HepG2 (cell line): ENCODE measurements at regions not wholly inside any gene's neighbourhood (a gene's known extent, or its start where the extent isn't known, plus 50 kb on each side); places are given as distances from the start of the nearest gene placed in this dataset.

Experiments used
- ATAC-seq: fragments of 200-7000 bp; cut with Tn5 transposase; 3 replicates; pipeline ENCODE4 v1.9.1; 2020; ENCODE audit warnings: mild to moderate bottlenecking, moderate library complexity
- BruUV-seq: library from RNA; stranded (reverse); fragments of 400-500 nt; replicated peaks from 2 replicates; lab custom pipeline; 2021; lab: Mats Ljungman, UMichigan
- CTCF ChIA-PET: fragments of 300-600 bp; formaldehyde crosslinking; extraction: SDS; loops from one replicate; lab custom pipeline; 2021; ENCODE audit warnings: low total read pairs, inconsistent platforms, low intra/inter-chr PET ratio; lab: Yijun Ruan, JAX
- POLR2A ChIA-PET: fragments of 350-600 bp; sonication (Branson Sonifier 250); formaldehyde crosslinking; loops from one replicate; lab custom pipeline; 2020; ENCODE audit warnings: antibody characterized with exemption, inconsistent platforms; lab: Yijun Ruan, JAX
- DNase-seq: peaks from one replicate; pipeline ENCODE4 v3.0.0-alpha.2; 2015; ENCODE audit warnings: low spot score
- FAIRE-seq: peaks from 3 replicates; lab custom pipeline; 2011; peaks lifted over from hg19 to GRCh38; lab: Jason Lieb, UNC
- H2AFZ ChIP-seq: one replicate; pipeline ENCODE4 v1.6.1; 2011; ENCODE audit warnings: low read length, inconsistent platforms
- H3K27ac ChIP-seq: fragments of 300-600 bp; 3 replicates; pipeline ENCODE4 v1.8.0; 2011; ENCODE audit warnings: mixed run types, mild to moderate bottlenecking, mixed read lengths, low read length, inconsistent platforms; ENCODE audit not compliant: insufficient read depth; ENCODE audit errors: extremely low read length
- H3K27me3 ChIP-seq, 2 experiments: fragments of 200-600 bp in 1 of 2; 2 replicates in 1 of 2; 3 replicates in 1 of 2; pipeline versions ENCODE4 v1.6.0 to v1.8.0; 2011; ENCODE audit warnings: low read length in 2 of 2, mild to moderate bottlenecking in 2 of 2, moderate library complexity in 2 of 2, inconsistent platforms in 1 of 2; ENCODE audit not compliant: insufficient read depth in 2 of 2, control insufficient read depth in 1 of 2
- H3K36me3 ChIP-seq, 2 experiments: fragments of 200-600 bp in 1 of 2; replicated peaks in 1 of 2; 2 replicates in 1 of 2; 3 replicates in 1 of 2; pipeline versions ENCODE4 v1.5.1 to v1.8.0; 2011; ENCODE audit warnings: low read length in 2 of 2, inconsistent platforms in 1 of 2; ENCODE audit not compliant: insufficient read depth in 2 of 2, control insufficient read depth in 1 of 2
- H3K4me1 ChIP-seq: 2 replicates; pipeline ENCODE4 v1.5.1; 2012; ENCODE audit warnings: low read length, inconsistent platforms; ENCODE audit not compliant: insufficient read depth
- H3K4me2 ChIP-seq: 2 replicates; pipeline ENCODE4 v1.6.0; 2011; ENCODE audit warnings: low read depth, low read length, inconsistent platforms
- H3K4me3 ChIP-seq, 3 experiments: fragments of 200-600 bp in 1 of 3; sonication (generic), shearing (Covaris generic) in 1 of 3; replicated peaks in 1 of 3; 2 replicates each; pipeline ENCODE4 v1.5.1; 2011 to 2016; ENCODE audit warnings: low read length in 3 of 3, inconsistent platforms in 2 of 3, low read depth in 2 of 3, mild to moderate bottlenecking in 2 of 3, control low read depth in 1 of 3, mixed read lengths in 1 of 3; ENCODE audit not compliant: insufficient read depth in 1 of 3
- H3K79me2 ChIP-seq: one replicate; pipeline ENCODE4 v1.6.1; 2011; ENCODE audit warnings: low read length, inconsistent platforms; ENCODE audit not compliant: insufficient read depth
- H3K9ac ChIP-seq: 2 replicates; pipeline ENCODE4 v1.6.0; 2011; ENCODE audit warnings: mild to moderate bottlenecking, low read depth, low read length, inconsistent platforms; ENCODE audit not compliant: insufficient read depth
- H3K9me3 ChIP-seq: 2 replicates; pipeline ENCODE4 v1.5.1; 2012; ENCODE audit warnings: mild to moderate bottlenecking, low read length
- H4K20me1 ChIP-seq: 2 replicates; pipeline ENCODE4 v1.6.0; 2011; ENCODE audit warnings: inconsistent platforms, mild to moderate bottlenecking, low read length, moderate library complexity; ENCODE audit not compliant: insufficient read depth
- AGO2 ChIP-seq: fragments of 200-400 bp; formaldehyde crosslinking; optimal IDR thresholded peaks from 2 replicates; pipeline ENCODE3; 2017; ENCODE audit warnings: mild to moderate bottlenecking, low read depth, low read length, moderate library complexity
- AKAP8 ChIP-seq: sonication (generic); formaldehyde crosslinking; IDR thresholded peaks from 2 replicates; pipeline ENCODE4 v1.5.1; 2020; ENCODE audit warnings: mild to moderate bottlenecking, missing genetic modification reagents
- KLF9 ChIP-seq: IDR thresholded peaks from 2 replicates; pipeline ENCODE4 v1.6.1; 2016; ENCODE audit warnings: low read depth
- MTA1 ChIP-seq: sonication (generic); formaldehyde crosslinking; IDR thresholded peaks from 2 replicates; pipeline ENCODE4 v1.4.0; 2020; ENCODE audit warnings: missing genetic modification reagents, mild to moderate bottlenecking, borderline replicate concordance
- NFYB ChIP-seq: sonication (generic); formaldehyde crosslinking; IDR thresholded peaks from 2 replicates; pipeline ENCODE4 v1.4.0; 2020; ENCODE audit warnings: missing genetic modification reagents
- PCBP1 ChIP-seq: fragments of 200-400 bp; formaldehyde crosslinking; IDR thresholded peaks from 2 replicates; pipeline ENCODE4 v1.6.1; 2017; ENCODE audit warnings: mild to moderate bottlenecking, low read depth, low read length, borderline replicate concordance
- PHF8 ChIP-seq: sonication (generic); formaldehyde crosslinking; IDR thresholded peaks from 2 replicates; pipeline ENCODE4 v1.5.0; 2020; ENCODE audit warnings: missing genetic modification reagents
- RNF2 ChIP-seq: fragments of 450-650 bp; conservative IDR thresholded peaks from 2 replicates; pipeline ENCODE4 v1.6.1; 2016; ENCODE audit warnings: low read depth
- SRSF9 ChIP-seq: fragments of 200-400 bp; formaldehyde crosslinking; IDR thresholded peaks from 2 replicates; pipeline ENCODE4 v1.6.1; 2018; ENCODE audit warnings: borderline replicate concordance, mild to moderate bottlenecking, low read depth, low read length; ENCODE audit not compliant: insufficient read depth, poor library complexity, severe bottlenecking
- SUZ12 ChIP-seq: fragments of 150-350 bp; IDR thresholded peaks from 2 replicates; pipeline ENCODE4 v1.6.1; 2014; ENCODE audit warnings: low read depth, low read length
- ZBTB40 ChIP-seq, 2 experiments: fragments of 450-650 bp in 1 of 2; sonication (generic) in 1 of 2; formaldehyde crosslinking in 1 of 2; IDR thresholded peaks; 2 replicates each; pipeline versions ENCODE4 v1.6.1 to v1.8.0; 2016 to 2022; ENCODE audit warnings: antibody characterized with exemption in 1 of 2, mild to moderate bottlenecking in 1 of 2, missing genetic modification reagents in 1 of 2
- ZNF292 ChIP-seq: sonication (generic); formaldehyde crosslinking; IDR thresholded peaks from 2 replicates; pipeline ENCODE4 v1.8.1; 2022; ENCODE audit warnings: mild to moderate bottlenecking, low read depth, missing genetic modification reagents, borderline replicate concordance
- ZNF556 ChIP-seq: sonication (generic); formaldehyde crosslinking; IDR thresholded peaks from 2 replicates; pipeline ENCODE4 v1.4.0; 2020; ENCODE audit warnings: mild to moderate bottlenecking, missing genetic modification reagents, borderline replicate concordance
- ZNF850 ChIP-seq: sonication (generic); formaldehyde crosslinking; conservative IDR thresholded peaks from 2 replicates; pipeline ENCODE4 v1.9.0; 2021; ENCODE audit warnings: mild to moderate bottlenecking, missing genetic modification reagents
- WGBS: methylation state at CpG from one replicate; pipeline ENCODE4 v1.1.6; 2017; ENCODE audit warnings: low lambda C conversion rate; 5-methylcytosine and 5-hydroxymethylcytosine counted together
- in situ Hi-C: cut with HindIII; loops from 2 replicates; pipeline ENCODE4 v1.10.0; 2017; ENCODE audit warnings: low pct_unique_long_range_greater_than_20kb; ENCODE audit not compliant: extremely low pct_ligation_motif_present
- intact Hi-C: fragments of 100-400 bp; cut with micrococcal nuclease; formaldehyde crosslinking; loops from one replicate; pipeline ENCODE4 v1.10.0; 2022; ENCODE audit not compliant: unreplicated experiment
- TF ChIP-seq, protein P1 (sequence below): sonication (generic); formaldehyde crosslinking; IDR thresholded peaks from 2 replicates; pipeline ENCODE4 v1.5.1; 2020; ENCODE audit warnings: missing genetic modification reagents, mild to moderate bottlenecking, borderline replicate concordance

- 0% methylated on average over 2 of the region's 2 CpGs for WGBS
- no peaks in the 10 kb centered on the region for H3K79me2 ChIP-seq
- H4K20me1 ChIP-seq: no peaks in the 10 kb centered on the region
- no peak overlapping the region for H3K9ac ChIP-seq
- H3K36me3 ChIP-seq: no peaks in the 10 kb centered on the region
- H3K4me2 ChIP-seq: no peak overlapping the region
- no peak overlapping the region for H2AFZ ChIP-seq
- H3K9me3 ChIP-seq: no peaks in the 10 kb centered on the region
- H3K27ac ChIP-seq: no peak overlapping the region
- H3K27me3 ChIP-seq: no peaks in the 10 kb centered on the region
- in situ Hi-C loops (no loop called here), intact Hi-C loops (no loop called here)
- ChIA-PET CTCF (no interaction called here), POLR2A (no interaction called here)
- BruUV-seq: no TSS peak
- no peak overlapping the region for H3K4me3 ChIP-seq
- no peak for FAIRE-seq
- DNase-seq: no peak
- ATAC-seq: no peak
- no peaks in the 10 kb centered on the region for H3K4me1 ChIP-seq
- TF ChIP-seq KLF9 (CRISPR knock-in tag) (no peak), ZNF292 (no peak), AKAP8 (no peak), ZBTB40 (IDR thresholded peaks at IDR 0.05) (no peak), ZBTB40 (CRISPR knock-in tag; IDR thresholded peaks at IDR 0.05) (no peak), RNF2 (no peak), ZNF556 (no peak), MTA1 (CRISPR knock-in tag) (no peak), PCBP1 (no peak), SRSF9 (no peak), AGO2 (no peak), PHF8 (no peak), ZNF850 (CRISPR knock-in tag) (no peak), NFYB (CRISPR knock-in tag) (no peak), SUZ12 (no peak)
- TF ChIP-seq, protein P1, sequence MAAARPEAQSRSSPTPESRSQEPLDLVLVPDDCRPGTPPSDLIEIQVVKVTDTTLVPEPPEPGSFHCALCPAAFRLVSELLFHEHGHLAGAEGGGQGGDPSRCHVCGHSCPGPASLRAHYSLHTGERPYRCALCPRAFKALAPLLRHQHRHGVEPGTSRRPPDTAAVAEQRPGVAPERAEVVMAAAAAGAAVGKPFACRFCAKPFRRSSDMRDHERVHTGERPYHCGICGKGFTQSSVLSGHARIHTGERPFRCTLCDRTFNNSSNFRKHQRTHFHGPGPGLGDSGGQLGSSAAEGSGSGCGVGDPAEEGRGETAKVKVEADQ (CRISPR knock-in tag): no peak
Observed at GRCh38 chr5:53399926-53400697, 80.3 kb upstream of the FST start.
